Lower leg skin (tissue), 3 donors: ENCODE measurements at regions not wholly inside any gene's neighbourhood (a gene's known extent, or its start where the extent isn't known, plus 50 kb on each side); places are given as distances from the start of the nearest gene placed in this dataset.

Source experiments
- POLR2A ChIP-seq, 2 donors: fragments of 450-650 bp; IDR thresholded peaks; one replicate each; pipeline ENCODE4 v1.6.1; 2016 to 2017; ENCODE audit warnings: antibody characterized with exemption in 2 of 2, mild to moderate bottlenecking in 1 of 2, moderate library complexity in 1 of 2
- TF ChIP-seq, protein P1 (sequence below), 3 donors: fragments of 450-650 bp; IDR thresholded peaks; one replicate each; pipeline ENCODE4 v1.5.1; 2016; ENCODE audit warnings: antibody characterized with exemption in 3 of 3, mild to moderate bottlenecking in 3 of 3, moderate library complexity in 2 of 3

DNA sequence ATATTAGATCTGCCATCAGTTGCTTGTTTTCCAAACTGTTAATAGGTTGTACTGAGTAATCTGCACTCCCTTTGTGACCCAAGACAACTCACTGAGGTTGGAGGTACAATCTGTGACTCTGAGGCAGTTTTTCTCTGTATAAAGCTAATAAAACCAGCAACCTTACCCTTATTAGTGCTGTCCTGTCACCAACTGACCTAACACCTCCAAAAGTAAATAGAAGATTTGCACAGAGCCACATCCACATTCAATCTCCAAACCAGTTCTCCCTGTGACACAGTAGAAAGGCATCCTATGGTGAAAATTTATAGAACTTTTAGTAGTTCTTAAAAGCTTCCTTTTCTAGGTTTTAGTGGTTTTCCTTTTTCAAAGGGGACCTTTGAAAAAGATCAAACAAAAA, 140.4 kb upstream of the ADGRL2 start:
- TF ChIP-seq, protein P1, sequence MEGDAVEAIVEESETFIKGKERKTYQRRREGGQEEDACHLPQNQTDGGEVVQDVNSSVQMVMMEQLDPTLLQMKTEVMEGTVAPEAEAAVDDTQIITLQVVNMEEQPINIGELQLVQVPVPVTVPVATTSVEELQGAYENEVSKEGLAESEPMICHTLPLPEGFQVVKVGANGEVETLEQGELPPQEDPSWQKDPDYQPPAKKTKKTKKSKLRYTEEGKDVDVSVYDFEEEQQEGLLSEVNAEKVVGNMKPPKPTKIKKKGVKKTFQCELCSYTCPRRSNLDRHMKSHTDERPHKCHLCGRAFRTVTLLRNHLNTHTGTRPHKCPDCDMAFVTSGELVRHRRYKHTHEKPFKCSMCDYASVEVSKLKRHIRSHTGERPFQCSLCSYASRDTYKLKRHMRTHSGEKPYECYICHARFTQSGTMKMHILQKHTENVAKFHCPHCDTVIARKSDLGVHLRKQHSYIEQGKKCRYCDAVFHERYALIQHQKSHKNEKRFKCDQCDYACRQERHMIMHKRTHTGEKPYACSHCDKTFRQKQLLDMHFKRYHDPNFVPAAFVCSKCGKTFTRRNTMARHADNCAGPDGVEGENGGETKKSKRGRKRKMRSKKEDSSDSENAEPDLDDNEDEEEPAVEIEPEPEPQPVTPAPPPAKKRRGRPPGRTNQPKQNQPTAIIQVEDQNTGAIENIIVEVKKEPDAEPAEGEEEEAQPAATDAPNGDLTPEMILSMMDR (IDR thresholded peaks at IDR 0.05) = no peak
- no peak for TF ChIP-seq POLR2A (IDR thresholded peaks at IDR 0.05)
